Left hindlimb (tissue), 1 donor: ENCODE measurements at regions not wholly inside any gene's neighbourhood (a gene's known extent, or its start where the extent isn't known, plus 50 kb on each side); places are given as distances from the start of the nearest gene placed in this dataset.
"Not testable (repeated sequence)": the region's sequence is repeated elsewhere in the genome, so short reads cannot be mapped to it uniquely, and the experiment has no call there.

Source experiments
- DNase-seq: peaks from one replicate; pipeline ENCODE4 v3.0.0-alpha.2; 2018

DNA sequence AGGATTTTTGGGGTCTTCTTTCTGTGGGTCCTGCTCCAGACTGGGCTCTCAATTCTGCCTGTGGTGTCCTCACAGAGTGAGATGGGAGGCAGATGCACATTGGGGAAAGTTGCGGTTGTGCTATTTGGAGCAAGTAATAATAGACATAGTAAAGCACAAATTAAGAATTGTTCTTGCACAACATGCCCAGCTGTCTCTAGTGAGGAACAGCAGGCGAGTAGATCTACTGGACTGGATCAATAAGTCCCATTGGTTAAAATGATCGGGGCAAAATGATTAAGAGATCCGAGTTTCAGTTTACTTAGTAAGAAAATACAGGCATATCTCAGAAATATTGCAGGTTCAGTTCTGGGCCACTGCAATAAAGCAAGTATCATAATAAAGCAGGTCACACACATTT lies 448.3 kb upstream of the PROX1 start:
- DNase-seq: no peak

- no peak for DNase-seq
Observed at GRCh38 chr1:213541641-213542040, 446.1 kb upstream of the PROX1 start.

DNA sequence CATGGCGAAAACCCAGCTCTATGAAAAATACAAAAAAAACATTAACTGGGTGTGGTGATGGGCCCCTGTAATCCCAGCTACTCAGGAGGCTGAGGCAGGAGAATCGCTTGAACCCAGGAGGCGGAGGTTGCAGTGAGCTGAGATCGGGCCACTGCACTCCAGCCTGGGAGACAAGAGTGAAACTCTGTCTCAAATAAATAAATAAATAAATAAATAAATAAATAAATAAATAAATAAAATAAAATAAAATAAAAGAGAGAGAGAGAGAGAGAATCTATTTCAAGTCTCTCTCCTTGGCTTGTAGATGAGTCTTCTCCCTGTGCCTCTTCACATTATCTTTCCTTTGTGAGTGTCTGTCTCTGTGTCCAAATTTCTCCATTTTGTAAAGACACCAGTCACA lies 442.6 kb upstream of the PROX1 start:
- not testable (repeated sequence) for DNase-seq

DNA sequence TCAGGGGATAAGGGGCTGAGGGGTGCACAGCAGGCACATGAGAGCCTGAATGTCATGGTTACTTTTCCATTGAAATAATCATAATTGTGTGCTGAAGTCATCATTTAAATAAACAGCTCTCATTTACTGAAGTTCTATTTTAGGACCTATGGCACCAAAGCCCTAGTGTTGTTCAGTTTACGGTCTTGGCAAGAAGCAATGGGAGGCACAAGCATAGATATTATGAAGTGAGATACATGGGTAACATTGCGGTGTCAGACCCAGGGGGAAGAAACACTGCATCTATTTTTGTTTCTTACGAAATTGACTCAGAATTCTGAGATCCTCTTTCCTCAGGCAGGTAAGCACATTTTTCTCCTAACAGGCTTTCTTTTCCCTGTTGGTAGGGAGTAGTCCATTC lies 437.8 kb upstream of the PROX1 start:
- no peak for DNase-seq

DNA sequence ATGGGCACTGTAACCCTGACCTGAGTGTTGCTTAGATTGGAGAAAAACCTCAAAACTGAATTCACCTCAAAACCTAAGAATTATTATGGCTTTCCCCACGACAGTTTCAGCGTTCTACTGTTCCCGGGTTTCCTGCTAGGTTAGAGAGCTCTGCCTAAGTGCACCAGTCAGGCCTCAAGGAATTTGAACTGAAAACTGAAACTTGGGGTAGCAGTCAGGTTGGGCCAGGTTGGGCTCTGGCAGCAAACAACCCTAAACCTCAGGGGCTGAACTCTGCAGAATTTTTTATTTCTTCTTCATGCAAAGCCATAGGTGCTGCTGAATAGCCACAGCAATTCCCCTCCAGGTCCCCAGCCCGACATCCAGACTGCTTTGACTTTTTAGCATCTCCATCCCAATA lies 437.0 kb upstream of the PROX1 start:
- no peak for DNase-seq

GRCh38 chr1:213552045-213552444 lies 435.7 kb upstream of the PROX1 start:
- DNase-seq: no peak

GRCh38 chr1:213560226-213560625 lies 427.5 kb upstream of the PROX1 start:
- no peak for DNase-seq

GRCh38 chr1:213561870-213562269 lies 425.9 kb upstream of the PROX1 start:
- DNase-seq: no peak

DNA sequence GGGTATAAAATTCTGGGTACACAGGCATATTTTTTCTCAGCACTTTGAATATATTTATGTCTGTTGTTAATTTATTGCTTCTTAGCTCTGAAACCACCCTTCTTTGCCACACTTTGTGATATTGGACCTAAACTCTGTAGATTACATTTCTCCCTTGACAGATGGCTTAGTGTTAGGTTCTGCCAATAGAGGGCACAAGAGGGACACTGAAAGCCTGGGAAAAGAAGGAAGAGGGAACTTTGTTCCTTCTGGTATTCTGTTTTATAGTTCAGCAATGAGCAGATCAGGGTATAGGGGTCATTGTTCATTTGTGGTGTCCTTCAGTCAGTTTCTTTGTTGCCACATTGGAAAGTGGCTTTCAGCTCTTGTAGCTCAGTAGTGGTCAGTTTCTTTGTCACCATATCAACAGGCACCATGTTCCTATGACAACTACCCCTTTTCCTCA lies 423.5 kb upstream of the PROX1 start:
- DNase-seq: no peak

DNA sequence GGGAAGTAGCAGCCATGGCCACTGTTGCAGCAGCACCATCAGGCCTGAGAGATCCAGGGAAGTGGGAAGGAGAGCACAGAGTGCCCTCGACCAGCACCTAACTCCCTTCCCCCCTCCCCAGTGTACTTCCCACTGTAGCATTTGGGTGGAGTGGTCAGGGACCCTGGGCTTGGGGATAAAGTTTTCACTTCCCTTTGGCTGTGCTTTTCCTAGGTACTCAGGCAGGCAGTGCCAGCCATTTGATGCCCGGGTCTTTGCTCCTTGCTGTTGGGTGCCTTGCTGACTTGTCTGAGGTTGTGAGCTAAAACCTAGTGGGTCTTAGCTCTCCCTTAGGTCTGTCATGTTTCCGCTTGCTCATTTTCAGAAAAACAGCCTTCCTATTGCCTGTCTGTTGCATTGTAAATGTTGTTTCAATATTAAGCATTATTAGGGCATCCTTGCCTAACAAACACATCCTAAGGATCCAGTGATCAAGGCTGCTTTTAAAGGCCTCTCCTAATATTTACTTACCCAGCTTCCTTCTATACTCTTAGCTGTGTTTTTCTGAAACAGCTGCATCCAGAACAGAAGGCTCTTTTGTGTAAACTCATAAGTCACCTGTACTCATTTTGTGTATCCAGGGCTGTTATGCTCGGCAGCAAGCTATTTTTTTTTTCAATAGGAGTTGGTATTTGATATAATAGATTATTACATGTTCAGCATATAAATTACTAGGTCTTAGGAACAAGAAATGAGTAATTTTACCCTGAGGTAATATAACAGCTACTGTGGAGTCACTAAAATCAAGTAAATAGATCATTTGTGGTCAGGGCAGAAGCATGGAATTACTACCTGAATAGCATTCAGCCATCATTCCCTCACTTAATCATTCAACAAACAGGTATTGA lies 418.6 kb upstream of the PROX1 start:
- no peak for DNase-seq

DNA sequence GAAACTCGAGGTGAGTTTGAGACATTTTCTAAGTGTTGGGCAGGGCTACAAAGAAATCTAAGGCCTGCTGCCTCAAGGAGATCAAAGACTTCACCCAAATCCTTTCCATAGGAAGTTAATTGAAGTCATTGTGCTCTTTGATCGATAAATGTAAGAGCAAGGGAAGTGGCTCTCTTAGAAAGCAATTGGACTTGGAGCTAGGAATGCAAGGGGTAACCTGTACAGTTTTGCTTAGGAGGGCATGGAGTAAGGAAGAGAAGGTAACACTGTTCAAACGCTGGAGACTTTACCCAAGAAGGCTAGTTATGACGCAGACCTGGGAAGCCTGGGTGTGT lies 418.0 kb upstream of the PROX1 start:
- no peak for DNase-seq

DNA sequence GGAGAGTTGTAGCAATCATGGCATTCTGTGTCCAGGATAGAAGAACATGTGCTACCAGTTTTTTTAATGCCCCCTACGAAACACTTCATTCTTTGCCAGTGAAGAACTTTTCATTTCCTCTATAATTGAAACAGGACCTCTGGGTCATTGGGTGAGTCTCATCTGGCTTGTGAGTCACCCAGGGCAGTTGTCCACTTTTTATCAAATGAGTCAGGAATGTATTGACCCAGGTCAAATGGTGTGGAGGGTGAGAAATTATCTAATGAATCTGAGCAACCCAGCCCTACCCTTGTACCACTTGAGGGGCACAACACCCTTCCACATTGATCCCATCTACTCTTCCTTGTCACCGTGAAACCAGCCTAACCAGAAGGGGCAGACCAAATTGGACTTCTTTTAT lies 417.3 kb upstream of the PROX1 start:
- no peak for DNase-seq

- no peak for DNase-seq
Observed at GRCh38 chr1:213571419-213571818, 416.4 kb upstream of the PROX1 start.

DNA sequence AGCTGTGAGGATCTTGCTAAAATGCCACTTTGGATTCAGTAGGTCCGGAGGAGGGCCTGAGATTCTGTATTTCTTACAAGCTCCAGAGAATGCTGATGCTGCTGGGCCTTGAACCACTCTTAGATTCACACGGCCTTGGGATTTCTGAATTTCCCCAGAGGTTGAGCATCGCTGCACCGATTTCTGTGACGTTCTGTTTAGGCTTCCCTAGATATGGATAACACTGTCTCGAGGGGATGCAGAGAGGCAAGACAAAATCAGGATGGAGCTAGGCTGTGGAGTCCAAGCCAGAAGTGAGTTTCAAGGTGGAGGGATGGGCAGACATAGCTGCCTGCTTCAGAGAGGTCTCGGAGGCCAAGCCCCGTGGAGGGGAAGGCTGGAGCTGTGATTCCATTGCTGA lies 415.9 kb upstream of the PROX1 start:
- no peak for DNase-seq

GRCh38 chr1:213572912-213573647 lies 414.7 kb upstream of the PROX1 start:
- DNase-seq: no peak

DNA sequence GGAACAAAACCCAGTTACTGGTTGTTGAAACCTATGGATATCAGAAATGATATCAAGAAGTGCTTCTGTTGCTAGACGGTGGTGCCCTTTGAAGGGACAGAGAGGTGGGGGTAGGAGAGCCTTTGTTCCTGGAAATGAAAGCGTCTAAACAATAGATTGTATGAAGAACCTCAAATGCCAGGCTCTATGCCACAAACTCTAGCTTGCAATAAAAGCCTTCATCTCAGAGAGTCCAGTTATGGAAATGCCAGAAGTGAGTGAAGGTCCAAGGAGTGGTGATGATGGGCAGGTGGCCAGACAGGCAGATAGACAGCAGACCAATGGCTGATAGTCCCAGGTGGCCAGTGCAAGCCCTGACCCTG lies 414.1 kb upstream of the PROX1 start:
- DNase-seq: no peak

DNA sequence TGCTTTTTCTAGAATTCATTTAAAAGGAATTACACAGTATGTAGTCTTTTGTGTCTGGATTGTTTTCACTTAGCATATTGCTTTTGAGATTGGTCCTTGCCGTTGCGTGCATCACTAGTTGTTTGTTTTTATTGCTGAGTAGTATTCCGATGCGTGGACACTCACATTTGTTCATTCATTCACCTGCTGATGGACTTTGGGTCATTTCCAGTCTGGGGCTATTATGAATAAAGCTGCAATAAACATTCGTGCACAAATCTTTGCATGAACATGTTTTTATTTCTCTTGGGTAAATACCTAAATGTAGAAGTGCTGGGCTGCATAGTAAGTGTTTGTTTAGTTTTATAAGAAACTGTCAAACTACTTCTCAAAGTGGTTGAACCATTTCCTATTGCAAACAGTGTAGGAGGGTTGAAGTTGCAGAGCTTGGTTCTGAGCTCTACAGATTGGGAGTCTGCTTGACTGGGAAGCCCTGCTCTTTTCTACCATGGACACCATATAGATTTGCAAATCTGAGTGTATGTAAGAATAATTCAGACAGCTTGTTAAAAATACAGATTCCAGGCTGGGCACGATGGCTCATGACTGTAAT lies 404.7 kb upstream of the PROX1 start:
- no peak for DNase-seq

- DNase-seq: no peak
Observed at GRCh38 chr1:213584272-213584671, 403.5 kb upstream of the PROX1 start.

DNA sequence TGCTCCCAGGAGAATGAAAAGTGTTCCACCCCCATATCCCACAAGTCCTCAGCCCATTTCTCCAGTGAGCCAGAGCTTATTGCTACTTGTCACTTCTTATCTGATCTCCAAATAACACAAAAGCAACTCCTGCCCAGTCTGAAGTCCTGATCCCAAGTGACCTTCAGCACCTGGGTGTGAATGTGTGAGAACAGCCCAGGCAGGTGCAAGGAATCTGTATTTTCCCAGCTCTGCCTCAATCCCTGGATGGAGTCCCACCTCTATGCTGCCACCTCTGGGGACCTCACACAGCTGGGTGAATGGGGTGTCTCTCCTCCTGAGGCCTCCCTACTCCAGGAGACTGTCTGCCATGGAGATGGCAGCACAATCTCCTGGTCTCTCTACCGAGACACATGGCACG lies 402.4 kb upstream of the PROX1 start:
- DNase-seq: no peak

DNA sequence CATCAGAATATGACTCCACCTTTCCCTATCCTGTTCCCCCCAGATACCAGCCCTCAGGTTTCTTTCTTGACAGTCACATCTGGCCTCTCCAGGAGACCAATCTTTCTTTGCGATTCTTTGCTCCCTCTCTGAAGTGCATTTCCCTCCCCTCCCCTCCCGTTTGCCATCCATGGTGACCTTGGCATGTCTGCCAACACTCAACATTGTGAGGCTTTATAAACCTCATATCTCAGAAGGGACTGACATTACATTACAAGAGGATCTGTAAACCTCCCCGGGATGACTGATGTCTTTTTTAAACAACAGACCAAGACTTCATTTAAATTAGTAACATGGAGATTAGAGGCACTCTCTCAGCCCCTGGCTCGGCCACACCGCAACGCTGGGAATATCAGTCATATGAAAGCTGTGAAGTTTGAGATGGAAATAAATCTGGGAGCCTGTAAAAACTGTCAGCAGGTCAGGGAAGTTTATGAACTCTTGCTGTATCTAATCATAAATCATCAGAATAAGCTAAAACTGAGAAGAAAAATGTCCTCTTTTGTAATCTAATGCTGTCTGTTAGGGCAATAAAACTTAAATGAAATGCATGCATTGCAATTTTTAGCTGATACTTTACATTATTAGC lies 401.7 kb upstream of the PROX1 start:
- no peak for DNase-seq

- no peak for DNase-seq
Observed at GRCh38 chr1:213586587-213586972, 401.2 kb upstream of the PROX1 start.

DNA sequence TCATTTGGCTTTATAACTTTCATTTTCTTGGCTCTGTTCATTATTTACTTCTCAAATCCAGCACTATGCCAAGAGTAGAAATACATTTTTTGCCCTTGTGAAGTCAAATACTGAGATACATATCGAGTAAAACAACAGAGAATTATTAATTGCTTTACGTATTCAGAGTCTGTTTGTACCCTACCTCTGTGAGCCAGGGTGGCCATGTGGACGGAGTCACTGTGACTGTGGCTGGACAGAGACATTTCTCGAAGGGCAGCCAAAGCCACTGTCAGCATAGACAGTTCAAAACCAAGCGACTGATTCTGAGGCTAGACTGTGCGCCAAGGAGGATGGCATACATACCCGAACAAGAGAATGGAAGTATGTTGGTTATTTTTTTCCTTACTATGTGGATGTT lies 391.0 kb upstream of the PROX1 start:
- DNase-seq: no peak

- no peak for DNase-seq
Observed at GRCh38 chr1:213598263-213598662, 389.5 kb upstream of the PROX1 start.

- DNase-seq: no peak
Observed at GRCh38 chr1:213600879-213601278, 386.9 kb upstream of the PROX1 start.
